IMR-90 (cell line): ENCODE measurements at regions not wholly inside any gene's neighbourhood (a gene's known extent, or its start where the extent isn't known, plus 50 kb on each side); places are given as distances from the start of the nearest gene placed in this dataset.

Experiments used
- ATAC-seq: fragments of 200-7000 bp; cut with Tn5 transposase; 2 replicates; pipeline ENCODE4 v1.9.1; 2020; ENCODE audit warnings: low read depth, mild to moderate bottlenecking, moderate library complexity
- BruUV-seq: library from RNA; stranded (reverse); fragments of 400-500 nt; replicated peaks from 2 replicates; lab custom pipeline; 2021; lab: Mats Ljungman, UMichigan
- CTCF ChIA-PET: fragments of 300-600 bp; formaldehyde crosslinking; extraction: SDS; loops from one replicate; lab custom pipeline; 2021; ENCODE audit warnings: antibody characterized with exemption; lab: Yijun Ruan, JAX
- POLR2A ChIA-PET: fragments of 300-600 bp; sonication (Branson Sonifier 250); formaldehyde crosslinking; loops from one replicate; lab custom pipeline; 2022; ENCODE audit warnings: antibody characterized with exemption; ENCODE audit not compliant: unreplicated experiment; lab: Charles Lee
- DNase-seq: peaks from one replicate; pipeline ENCODE4 v3.0.0; 2013
- H2AFZ ChIP-seq: replicated peaks from 2 replicates; pipeline ENCODE3; 2013; ENCODE audit warnings: low read length, mild to moderate bottlenecking; ENCODE audit not compliant: poor library complexity
- H2AK5ac ChIP-seq: 2 replicates; pipeline ENCODE4 v1.6.1; 2013; ENCODE audit warnings: low read depth, low read length, inconsistent platforms
- H2AK9ac ChIP-seq: replicated peaks from 2 replicates; pipeline ENCODE3; 2013; ENCODE audit warnings: mild to moderate bottlenecking, low read depth, low read length, moderate library complexity; ENCODE audit not compliant: poor library complexity
- H2BK120ac ChIP-seq: 2 replicates; pipeline ENCODE4 v1.6.1; 2013; ENCODE audit warnings: low read depth, low read length, inconsistent platforms
- H2BK15ac ChIP-seq: 3 replicates; pipeline ENCODE4 v1.6.1; 2013; ENCODE audit warnings: low read depth, low read length, inconsistent platforms
- H2BK20ac ChIP-seq: 2 replicates; pipeline ENCODE4 v1.6.1; 2013; ENCODE audit warnings: low read depth, mild to moderate bottlenecking, inconsistent platforms, low read length, moderate library complexity
- H2BK5ac ChIP-seq: 2 replicates; pipeline ENCODE4 v1.6.1; 2013; ENCODE audit warnings: mild to moderate bottlenecking, low read depth, low read length, inconsistent platforms; ENCODE audit not compliant: poor library complexity, severe bottlenecking
- H3K14ac ChIP-seq: replicated peaks from 2 replicates; pipeline ENCODE4 v1.6.1; 2013; ENCODE audit warnings: low read depth, low read length, inconsistent platforms
- H3K18ac ChIP-seq: 2 replicates; pipeline ENCODE4 v1.6.1; 2013; ENCODE audit warnings: low read depth, low read length, control low read depth
- H3K23ac ChIP-seq: 2 replicates; pipeline ENCODE4 v1.6.1; 2013; ENCODE audit warnings: low read depth, low read length, inconsistent platforms
- H3K27ac ChIP-seq: 2 replicates; pipeline ENCODE4 v1.5.1; 2013; ENCODE audit warnings: mild to moderate bottlenecking, control low read depth, low read length; ENCODE audit not compliant: insufficient read depth
- H3K27me3 ChIP-seq: 2 replicates; pipeline ENCODE4 v1.6.1; 2013; ENCODE audit warnings: low read length; ENCODE audit not compliant: control insufficient read depth, insufficient read depth
- H3K36me3 ChIP-seq: 2 replicates; pipeline ENCODE4 v1.6.1; 2013; ENCODE audit warnings: low read length, mixed read lengths; ENCODE audit not compliant: control insufficient read depth, insufficient read depth
- H3K4ac ChIP-seq: 2 replicates; pipeline ENCODE4 v1.6.1; 2013; ENCODE audit warnings: low read depth, low read length, inconsistent platforms
- H3K4me1 ChIP-seq: 2 replicates; pipeline ENCODE4 v1.6.1; 2013; ENCODE audit warnings: low read length, mixed read lengths; ENCODE audit not compliant: control insufficient read depth, insufficient read depth
- H3K4me2 ChIP-seq: 2 replicates; pipeline ENCODE4 v1.6.1; 2013; ENCODE audit warnings: low read depth, mild to moderate bottlenecking, control low read depth, low read length, moderate library complexity
- H3K4me3 ChIP-seq: 2 replicates; pipeline ENCODE4 v1.5.1; 2013; ENCODE audit warnings: low read depth, mild to moderate bottlenecking, control low read depth, low read length, moderate library complexity; ENCODE audit not compliant: insufficient read depth
- H3K56ac ChIP-seq: 2 replicates; pipeline ENCODE4 v1.6.1; 2013; ENCODE audit warnings: low read length, inconsistent platforms; ENCODE audit not compliant: insufficient read depth; ENCODE audit errors: extremely low read depth
- H3K79me1 ChIP-seq, 2 experiments: 2 replicates each; pipeline ENCODE4 v1.6.1; 2013; ENCODE audit warnings: low read length in 2 of 2, inconsistent platforms in 1 of 2, low read depth in 1 of 2
- H3K9ac ChIP-seq: 2 replicates; pipeline ENCODE4 v1.6.1; 2013; ENCODE audit warnings: low read depth, low read length, control low read depth
- H3K9me1 ChIP-seq: 2 replicates; pipeline ENCODE4 v1.6.1; 2013; ENCODE audit warnings: low read length, inconsistent platforms; ENCODE audit not compliant: insufficient read depth
- H3K9me3 ChIP-seq: 2 replicates; pipeline ENCODE4 v1.6.1; 2013; ENCODE audit warnings: low read length; ENCODE audit not compliant: control insufficient read depth, insufficient read depth
- H4K20me1 ChIP-seq: 2 replicates; pipeline ENCODE4 v1.6.1; 2013; ENCODE audit warnings: low read length, inconsistent platforms; ENCODE audit not compliant: insufficient read depth
- H4K5ac ChIP-seq: 2 replicates; pipeline ENCODE4 v1.6.1; 2013; ENCODE audit warnings: mild to moderate bottlenecking, low read depth, low read length, control low read depth
- H4K8ac ChIP-seq, 2 experiments: 2 replicates each; pipeline ENCODE4 v1.6.1; 2013; ENCODE audit warnings: low read depth in 2 of 2, low read length in 2 of 2, control low read depth in 1 of 2, inconsistent platforms in 1 of 2
- H4K91ac ChIP-seq: 2 replicates; pipeline ENCODE4 v1.6.1; 2013; ENCODE audit warnings: low read depth, low read length, inconsistent platforms; ENCODE audit not compliant: insufficient read depth
- BHLHE40 ChIP-seq: fragments of 150-350 bp; IDR thresholded peaks from 2 replicates; pipeline ENCODE4 v1.6.1; 2016; ENCODE audit warnings: mild to moderate bottlenecking, low read depth, low read length
- CEBPB ChIP-seq: IDR thresholded peaks from 2 replicates; pipeline ENCODE4 v1.6.1; 2012; ENCODE audit warnings: low read depth, low read length, improper control_type of control experiment
- CHD1 ChIP-seq: IDR thresholded peaks from 2 replicates; pipeline ENCODE4 v1.6.1; 2012; ENCODE audit warnings: low read depth, low read length, improper control_type of control experiment
- FOS ChIP-seq: fragments of 150-350 bp; IDR thresholded peaks from 2 replicates; pipeline ENCODE4 v1.6.1; 2016; ENCODE audit warnings: low read depth, low read length
- MAFK ChIP-seq: IDR thresholded peaks from 2 replicates; pipeline ENCODE4 v1.6.1; 2012; ENCODE audit warnings: low read depth, low read length, improper control_type of control experiment
- MAZ ChIP-seq: IDR thresholded peaks from 2 replicates; pipeline ENCODE4 v1.6.1; 2012; ENCODE audit warnings: low read depth, mild to moderate bottlenecking, low read length, improper control_type of control experiment, moderate library complexity, borderline replicate concordance
- MXI1 ChIP-seq: IDR thresholded peaks from 2 replicates; pipeline ENCODE4 v1.6.1; 2012; ENCODE audit warnings: low read depth, mild to moderate bottlenecking, low read length, moderate library complexity, borderline replicate concordance
- NFE2L2 ChIP-seq: fragments of 150-350 bp; IDR thresholded peaks from 2 replicates; pipeline ENCODE4 v1.6.1; 2016; ENCODE audit warnings: low read depth, mild to moderate bottlenecking, low read length
- POLR2A ChIP-seq: IDR thresholded peaks from 2 replicates; pipeline ENCODE4 v1.6.1; 2012; ENCODE audit warnings: mild to moderate bottlenecking, low read depth, low read length
- RAD21 ChIP-seq: IDR thresholded peaks from 2 replicates; pipeline ENCODE4 v1.6.1; 2012; ENCODE audit warnings: low read length, improper control_type of control experiment
- RCOR1 ChIP-seq: IDR thresholded peaks from 2 replicates; pipeline ENCODE4 v1.6.1; 2012; ENCODE audit warnings: mild to moderate bottlenecking, low read length, improper control_type of control experiment; ENCODE audit not compliant: insufficient replicate concordance
- RFX5 ChIP-seq: IDR thresholded peaks from 2 replicates; pipeline ENCODE4 v1.8.0; 2012; ENCODE audit warnings: low read depth, mild to moderate bottlenecking, low read length, moderate library complexity
- SMC3 ChIP-seq: fragments of 150-350 bp; IDR thresholded peaks from 2 replicates; pipeline ENCODE4 v1.6.1; 2016; ENCODE audit warnings: low read depth, mild to moderate bottlenecking, antibody characterized with exemption, low read length, moderate library complexity
- whole genome bisulfite sequencing, 2 experiments: methylation state at CpG; one replicate each; pipeline versions ENCODE4 v1.1.5 to v1.1.7; 2013; ENCODE audit warnings: missing lambda C conversion rate in 2 of 2; ENCODE audit not compliant: insufficient read length in 1 of 2; ENCODE audit errors: extremely low coverage in 2 of 2; 5-methylcytosine and 5-hydroxymethylcytosine counted together
- dilution Hi-C: fragments of 300-500 bp; cut with HindIII; formaldehyde crosslinking; loops from one replicate; pipeline ENCODE4 v1.14.3; 2018; ENCODE audit warnings: low sequenced_read_pairs; ENCODE audit not compliant: unreplicated experiment
- in situ Hi-C: fragments of 300-500 bp; cut with MboI; formaldehyde crosslinking; loops from 3 replicates; pipeline ENCODE4 v1.14.3; 2019; ENCODE audit warnings: low sequenced_read_pairs, inconsistent platforms, mixed read lengths
- intact Hi-C: fragments of 100-400 bp; cut with micrococcal nuclease; formaldehyde crosslinking; loops from 2 replicates; pipeline ENCODE4 v1.10.0; 2022
- TF ChIP-seq, protein P1 (sequence below): conservative IDR thresholded peaks from 2 replicates; pipeline ENCODE4 v1.5.1; 2012; ENCODE audit warnings: mild to moderate bottlenecking, low read depth, low read length, improper control_type of control experiment
- TF ChIP-seq, protein P2 (sequence below): fragments of 150-350 bp; IDR thresholded peaks from 2 replicates; pipeline ENCODE4 v1.6.1; 2016; ENCODE audit warnings: low read depth, mild to moderate bottlenecking, low read length, moderate library complexity, borderline replicate concordance
- TF ChIP-seq, protein P3 (sequence below): fragments of 150-350 bp; IDR thresholded peaks from 2 replicates; pipeline ENCODE4 v1.6.1; 2017; ENCODE audit warnings: mild to moderate bottlenecking, antibody characterized with exemption, low read length, low read depth

DNA sequence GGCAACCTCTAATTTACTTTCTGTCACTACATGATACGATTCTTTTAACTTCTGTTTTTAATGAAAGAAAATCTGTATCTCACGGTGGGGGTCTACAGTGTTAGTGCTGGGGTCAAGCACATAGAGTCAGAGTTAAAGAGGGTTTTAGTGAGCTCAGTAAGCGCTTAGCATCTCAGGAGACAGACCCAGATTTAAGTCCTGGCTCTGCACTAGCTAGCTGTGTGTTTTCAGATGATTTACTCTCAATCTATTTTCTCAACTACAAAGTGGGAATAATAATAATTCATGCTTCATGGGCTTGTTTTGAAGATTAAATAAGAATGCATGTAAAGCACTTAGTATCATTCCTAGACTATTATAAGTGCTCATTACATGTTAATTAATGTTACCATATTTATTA, 63.4 kb upstream of the KBTBD8 start:
- WGBS, 2 experiments: no CpG with 5 or more reads among the region's 3 CpGs
- no peak overlapping the region for H4K91ac ChIP-seq
- H3K56ac ChIP-seq: no peak overlapping the region
- H4K8ac ChIP-seq: no peak overlapping the region
- intact Hi-C loops: loop anchor here (5.0 kb wide), 3 partner anchors 178 to 1958 kb away; no protein-coding TSS in a partner anchor
- no peak overlapping the region for H2AFZ ChIP-seq
- no peak for ATAC-seq
- no peak overlapping the region for H3K9ac ChIP-seq
- no peak overlapping the region for H2BK20ac ChIP-seq
- no peaks in the 10 kb centered on the region for H4K20me1 ChIP-seq
- dilution Hi-C loops: no loop called here
- no peaks in the 10 kb centered on the region for H3K79me1 ChIP-seq
- CTCF ChIA-PET: no interaction called here
- H2AK5ac ChIP-seq: no peak overlapping the region
- H3K4me2 ChIP-seq: no peak overlapping the region
- H3K36me3 ChIP-seq: no peaks in the 10 kb centered on the region
- H3K27ac ChIP-seq: no peak overlapping the region
- in situ Hi-C loops: loop anchor here (25.0 kb wide), 1 partner anchor 1953 kb away; no protein-coding TSS in a partner anchor
- no peak overlapping the region for H3K14ac ChIP-seq
- no TSS peak for BruUV-seq
- H3K18ac ChIP-seq: no peak overlapping the region
- no peak overlapping the region for H2AK9ac ChIP-seq
- POLR2A ChIA-PET: no interaction called here
- H2BK120ac ChIP-seq: no peak overlapping the region
- H3K4ac ChIP-seq: no peak overlapping the region
- no peak overlapping the region for H4K5ac ChIP-seq
- H3K9me3 ChIP-seq: no peaks in the 10 kb centered on the region
- H3K27me3 ChIP-seq: peaks cover 7% of the 10 kb centered on the region
- H3K4me1 ChIP-seq: no peaks in the 10 kb centered on the region
- no peak overlapping the region for H3K23ac ChIP-seq
- H3K4me3 ChIP-seq: no peak overlapping the region
- no peak overlapping the region for H2BK5ac ChIP-seq
- no peaks in the 10 kb centered on the region for H3K9me1 ChIP-seq
- H2BK15ac ChIP-seq: no peak overlapping the region
- TF ChIP-seq MAFK (no peak), SMC3 (no peak), RCOR1 (no peak), MAZ (no peak), POLR2A (no peak), CEBPB (no peak), FOS (no peak), BHLHE40 (no peak), MXI1 (no peak), RAD21 (no peak), RFX5 (no peak), CHD1 (no peak), NFE2L2 (no peak)
- TF ChIP-seq, protein P1, sequence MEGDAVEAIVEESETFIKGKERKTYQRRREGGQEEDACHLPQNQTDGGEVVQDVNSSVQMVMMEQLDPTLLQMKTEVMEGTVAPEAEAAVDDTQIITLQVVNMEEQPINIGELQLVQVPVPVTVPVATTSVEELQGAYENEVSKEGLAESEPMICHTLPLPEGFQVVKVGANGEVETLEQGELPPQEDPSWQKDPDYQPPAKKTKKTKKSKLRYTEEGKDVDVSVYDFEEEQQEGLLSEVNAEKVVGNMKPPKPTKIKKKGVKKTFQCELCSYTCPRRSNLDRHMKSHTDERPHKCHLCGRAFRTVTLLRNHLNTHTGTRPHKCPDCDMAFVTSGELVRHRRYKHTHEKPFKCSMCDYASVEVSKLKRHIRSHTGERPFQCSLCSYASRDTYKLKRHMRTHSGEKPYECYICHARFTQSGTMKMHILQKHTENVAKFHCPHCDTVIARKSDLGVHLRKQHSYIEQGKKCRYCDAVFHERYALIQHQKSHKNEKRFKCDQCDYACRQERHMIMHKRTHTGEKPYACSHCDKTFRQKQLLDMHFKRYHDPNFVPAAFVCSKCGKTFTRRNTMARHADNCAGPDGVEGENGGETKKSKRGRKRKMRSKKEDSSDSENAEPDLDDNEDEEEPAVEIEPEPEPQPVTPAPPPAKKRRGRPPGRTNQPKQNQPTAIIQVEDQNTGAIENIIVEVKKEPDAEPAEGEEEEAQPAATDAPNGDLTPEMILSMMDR: no peak
- TF ChIP-seq, protein P2, sequence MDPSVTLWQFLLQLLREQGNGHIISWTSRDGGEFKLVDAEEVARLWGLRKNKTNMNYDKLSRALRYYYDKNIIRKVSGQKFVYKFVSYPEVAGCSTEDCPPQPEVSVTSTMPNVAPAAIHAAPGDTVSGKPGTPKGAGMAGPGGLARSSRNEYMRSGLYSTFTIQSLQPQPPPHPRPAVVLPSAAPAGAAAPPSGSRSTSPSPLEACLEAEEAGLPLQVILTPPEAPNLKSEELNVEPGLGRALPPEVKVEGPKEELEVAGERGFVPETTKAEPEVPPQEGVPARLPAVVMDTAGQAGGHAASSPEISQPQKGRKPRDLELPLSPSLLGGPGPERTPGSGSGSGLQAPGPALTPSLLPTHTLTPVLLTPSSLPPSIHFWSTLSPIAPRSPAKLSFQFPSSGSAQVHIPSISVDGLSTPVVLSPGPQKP: no peak
- TF ChIP-seq, protein P3, sequence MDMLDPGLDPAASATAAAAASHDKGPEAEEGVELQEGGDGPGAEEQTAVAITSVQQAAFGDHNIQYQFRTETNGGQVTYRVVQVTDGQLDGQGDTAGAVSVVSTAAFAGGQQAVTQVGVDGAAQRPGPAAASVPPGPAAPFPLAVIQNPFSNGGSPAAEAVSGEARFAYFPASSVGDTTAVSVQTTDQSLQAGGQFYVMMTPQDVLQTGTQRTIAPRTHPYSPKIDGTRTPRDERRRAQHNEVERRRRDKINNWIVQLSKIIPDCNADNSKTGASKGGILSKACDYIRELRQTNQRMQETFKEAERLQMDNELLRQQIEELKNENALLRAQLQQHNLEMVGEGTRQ: no peak
- no peak for DNase-seq
